Hypothalamus (tissue), 51 donors: ENCODE measurements at regions not wholly inside any gene's neighbourhood (a gene's known extent, or its start where the extent isn't known, plus 50 kb on each side); places are given as distances from the start of the nearest gene placed in this dataset.
"Not testable (repeated sequence)": the region's sequence is repeated elsewhere in the genome, so short reads cannot be mapped to it uniquely, and the experiment has no call there.

Experiments used
- DNase-seq, 51 donors: peaks; one replicate each; lab custom pipeline; 2025; lab: John Stamatoyannopoulos, UW

- not testable (repeated sequence) for DNase-seq
Measured at GRCh38 chr12:54105809-54106208, 52.2 kb downstream of the HOXC4 start.

- DNase-seq = peak in 4 of 51 donors; percentile 7 to 30 (median 18)
Measured at GRCh38 chr12:54106252-54106651, 52.6 kb downstream of the HOXC4 start.

GRCh38 chr12:54106803-54107579 is 53.4 kb downstream of the HOXC4 start:
- not testable (repeated sequence) for DNase-seq

GRCh38 chr12:54112336-54112735 is 58.7 kb downstream of the HOXC4 start:
- not testable (repeated sequence) for DNase-seq

- DNase-seq = not testable (repeated sequence)
Measured at GRCh38 chr12:54116055-54116454, 62.4 kb downstream of the HOXC4 start.

- not testable (repeated sequence) for DNase-seq
Measured at GRCh38 chr12:54117392-54117791, 63.8 kb downstream of the HOXC4 start.

- DNase-seq = not testable (repeated sequence)
Measured at GRCh38 chr12:54119082-54119481, 65.4 kb downstream of the HOXC4 start.

- DNase-seq = peak in 2 of 51 donors; percentile 2 to 5
Measured at GRCh38 chr12:54123981-54124380, 64.8 kb downstream of the SMUG1 start.

GRCh38 chr12:54125708-54126028 is 63.1 kb downstream of the SMUG1 start:
- not testable (repeated sequence) for DNase-seq

GRCh38 chr12:54126029-54126695 is 62.6 kb downstream of the SMUG1 start:
- peak in 9 of 51 donors; percentile 3 to 23 (median 9) for DNase-seq

GRCh38 chr12:54126696-54127537 is 61.9 kb downstream of the SMUG1 start:
- peak in 13 of 51 donors; percentile 2 to 26 (median 10) for DNase-seq

GRCh38 chr12:54127538-54128259 is 61.1 kb downstream of the SMUG1 start:
- no peak for DNase-seq

GRCh38 chr12:54128416-54128815 is 60.4 kb downstream of the SMUG1 start:
- DNase-seq = no peak

GRCh38 chr12:54129028-54129903 is 59.5 kb downstream of the SMUG1 start:
- no peak for DNase-seq
